ENCODE measurements at regions not wholly inside any gene's neighbourhood (a gene's known extent, or its start where the extent isn't known, plus 50 kb on each side); places are given as distances from the start of the nearest gene placed in this dataset.

DNA sequence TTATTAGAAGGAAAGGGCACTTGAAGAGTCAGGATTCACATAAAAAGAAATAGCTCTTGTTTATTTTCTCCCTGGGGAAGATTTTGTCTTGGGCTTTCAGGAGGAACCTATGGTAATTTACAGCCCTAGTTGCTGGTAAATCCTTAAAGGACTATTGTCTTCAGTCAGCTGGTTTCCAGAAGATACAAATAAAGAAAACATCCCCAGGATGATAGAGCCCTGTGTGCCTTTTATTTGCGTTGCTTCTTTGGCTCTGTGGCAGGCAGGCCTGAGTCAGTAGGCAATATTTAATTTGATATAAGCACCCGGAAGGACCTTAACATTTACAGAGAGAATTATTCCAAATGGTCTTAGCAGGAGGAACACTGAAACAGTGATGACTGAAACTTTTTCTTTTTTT is 131.0 kb upstream of the SLC34A2 start:
- H3K4me3 ChIP-seq (ENCODE audit: low read depth, low read length) = no peak overlapping the region
- DNase-seq (ENCODE audit: low read depth) = no peak
- TF ChIP-seq, protein P1, sequence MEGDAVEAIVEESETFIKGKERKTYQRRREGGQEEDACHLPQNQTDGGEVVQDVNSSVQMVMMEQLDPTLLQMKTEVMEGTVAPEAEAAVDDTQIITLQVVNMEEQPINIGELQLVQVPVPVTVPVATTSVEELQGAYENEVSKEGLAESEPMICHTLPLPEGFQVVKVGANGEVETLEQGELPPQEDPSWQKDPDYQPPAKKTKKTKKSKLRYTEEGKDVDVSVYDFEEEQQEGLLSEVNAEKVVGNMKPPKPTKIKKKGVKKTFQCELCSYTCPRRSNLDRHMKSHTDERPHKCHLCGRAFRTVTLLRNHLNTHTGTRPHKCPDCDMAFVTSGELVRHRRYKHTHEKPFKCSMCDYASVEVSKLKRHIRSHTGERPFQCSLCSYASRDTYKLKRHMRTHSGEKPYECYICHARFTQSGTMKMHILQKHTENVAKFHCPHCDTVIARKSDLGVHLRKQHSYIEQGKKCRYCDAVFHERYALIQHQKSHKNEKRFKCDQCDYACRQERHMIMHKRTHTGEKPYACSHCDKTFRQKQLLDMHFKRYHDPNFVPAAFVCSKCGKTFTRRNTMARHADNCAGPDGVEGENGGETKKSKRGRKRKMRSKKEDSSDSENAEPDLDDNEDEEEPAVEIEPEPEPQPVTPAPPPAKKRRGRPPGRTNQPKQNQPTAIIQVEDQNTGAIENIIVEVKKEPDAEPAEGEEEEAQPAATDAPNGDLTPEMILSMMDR (conservative IDR thresholded peaks at IDR 0.05; ENCODE audit: low read depth, low read length) = no peak

DNA sequence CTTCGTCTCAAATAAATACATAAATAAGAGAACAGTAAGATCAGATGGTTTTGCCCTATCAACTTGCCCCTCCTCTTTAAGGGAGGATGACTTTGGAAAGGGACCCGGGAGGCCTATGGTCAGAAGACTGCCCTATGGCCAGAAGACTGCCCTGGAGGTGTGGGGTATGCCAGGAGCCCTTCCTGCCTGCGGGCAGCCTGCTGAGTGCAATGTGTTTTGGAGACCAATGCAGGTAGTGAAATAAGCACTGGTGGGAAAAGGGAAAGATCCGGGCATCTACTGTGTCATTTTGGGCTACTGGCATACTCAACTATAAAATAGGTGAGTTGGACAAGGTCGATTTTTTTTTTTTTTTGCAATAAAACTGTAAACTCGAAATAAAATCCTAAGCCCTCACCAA is 129.8 kb upstream of the SLC34A2 start:
- no peak for DNase-seq (ENCODE audit: low read depth)
- TF ChIP-seq, protein P1 (conservative IDR thresholded peaks at IDR 0.05; ENCODE audit: low read depth, low read length) = no peak
- H3K4me3 ChIP-seq (ENCODE audit: low read depth, low read length) = no peak overlapping the region

DNA sequence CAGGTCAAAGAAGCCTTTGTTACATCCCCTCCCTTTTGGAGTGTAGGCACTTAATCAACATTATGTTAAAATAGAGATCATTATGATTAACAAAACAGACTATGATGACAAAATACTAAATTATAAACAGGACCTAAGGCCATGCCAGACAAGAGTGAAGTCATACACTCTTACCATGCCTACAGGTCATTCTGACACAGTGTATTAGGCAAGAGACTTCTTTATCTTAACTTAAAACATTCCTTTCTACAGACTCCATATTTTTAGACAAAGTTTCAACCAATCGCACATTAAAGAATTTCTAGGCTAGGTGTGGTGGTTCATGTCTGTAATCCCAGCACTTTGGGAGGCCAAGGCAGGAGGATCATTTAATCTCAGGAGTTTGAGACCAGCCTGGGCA is 128.6 kb upstream of the SLC34A2 start:
- TF ChIP-seq, protein P1 (conservative IDR thresholded peaks at IDR 0.05; ENCODE audit: low read depth, low read length) = no peak
- no peak for DNase-seq (ENCODE audit: low read depth)
- H3K4me3 ChIP-seq (ENCODE audit: low read depth, low read length) = no peak overlapping the region

DNA sequence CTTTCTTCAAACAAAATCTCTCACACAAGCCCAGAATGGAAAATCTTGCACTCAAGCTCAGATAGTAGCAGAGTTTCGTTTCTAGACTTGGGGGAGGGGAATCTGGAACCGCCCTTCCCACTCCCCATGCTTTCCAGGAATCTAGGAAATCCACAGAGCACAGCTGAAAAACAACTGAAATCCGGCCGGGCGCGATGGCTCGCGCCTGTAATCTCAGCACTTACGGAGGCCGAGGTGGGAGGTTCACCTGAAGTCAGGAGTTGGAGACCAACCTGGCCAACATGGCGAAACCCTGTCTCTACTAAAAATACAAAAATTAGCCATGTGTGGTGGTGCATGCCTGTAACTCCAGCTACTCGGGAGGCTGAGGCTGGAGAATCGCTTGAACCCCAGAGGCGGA is 127.3 kb upstream of the SLC34A2 start:
- DNase-seq (ENCODE audit: low read depth) = no peak
- TF ChIP-seq, protein P1 (conservative IDR thresholded peaks at IDR 0.05; ENCODE audit: low read depth, low read length) = no peak

DNA sequence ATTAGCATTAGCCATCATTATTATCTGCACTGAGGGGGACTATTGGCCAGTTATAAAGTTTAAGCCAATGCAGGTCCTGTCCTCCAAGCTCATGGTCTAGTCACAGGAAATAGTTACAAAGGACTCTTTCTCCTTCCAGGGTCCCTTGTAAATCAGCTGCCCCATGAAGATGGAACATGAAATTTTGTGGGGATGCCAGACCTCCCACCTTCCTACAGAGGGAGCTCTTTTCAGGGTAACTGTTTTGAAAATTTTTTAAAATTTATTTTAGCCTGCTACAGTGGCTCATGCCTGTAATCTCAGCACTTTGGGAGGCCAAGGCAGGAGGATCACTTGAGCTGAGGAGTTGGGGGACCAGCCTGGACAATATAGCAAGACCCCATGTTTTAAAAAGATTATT is 124.4 kb upstream of the SLC34A2 start:
- no peak overlapping the region for H3K4me3 ChIP-seq (ENCODE audit: low read depth, low read length)
- no peak for DNase-seq (ENCODE audit: low read depth)
- TF ChIP-seq, protein P1 (conservative IDR thresholded peaks at IDR 0.05; ENCODE audit: low read depth, low read length) = peak; percentile 69

More for the DNA sequence above, 127.3 kb upstream of the SLC34A2 start:
- H3K4me3 ChIP-seq (ENCODE audit: low read depth, low read length) = no peak overlapping the region

DNA sequence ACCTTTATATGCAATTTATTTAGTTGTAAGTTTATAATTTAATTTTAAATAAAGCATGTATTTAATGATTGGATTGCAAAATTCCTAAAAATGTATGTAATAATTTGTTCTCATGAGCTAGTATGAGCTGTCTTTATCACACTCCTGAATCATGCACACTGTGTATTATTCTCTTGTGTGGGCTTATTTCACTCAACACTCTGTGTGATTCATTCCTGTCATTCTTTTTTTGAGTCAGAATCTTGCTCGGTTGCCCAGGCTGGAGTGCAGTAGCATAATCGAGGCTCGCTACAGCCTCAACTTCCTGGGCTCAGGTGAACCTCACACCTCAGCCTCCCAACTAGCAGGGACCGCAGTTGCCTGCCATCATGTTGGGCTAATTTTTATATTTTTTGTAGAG is 123.1 kb upstream of the SLC34A2 start:
- TF ChIP-seq, protein P1 (conservative IDR thresholded peaks at IDR 0.05; ENCODE audit: low read depth, low read length) = no peak
- no peak overlapping the region for H3K4me3 ChIP-seq (ENCODE audit: low read depth, low read length)
- DNase-seq (ENCODE audit: low read depth) = no peak

DNA sequence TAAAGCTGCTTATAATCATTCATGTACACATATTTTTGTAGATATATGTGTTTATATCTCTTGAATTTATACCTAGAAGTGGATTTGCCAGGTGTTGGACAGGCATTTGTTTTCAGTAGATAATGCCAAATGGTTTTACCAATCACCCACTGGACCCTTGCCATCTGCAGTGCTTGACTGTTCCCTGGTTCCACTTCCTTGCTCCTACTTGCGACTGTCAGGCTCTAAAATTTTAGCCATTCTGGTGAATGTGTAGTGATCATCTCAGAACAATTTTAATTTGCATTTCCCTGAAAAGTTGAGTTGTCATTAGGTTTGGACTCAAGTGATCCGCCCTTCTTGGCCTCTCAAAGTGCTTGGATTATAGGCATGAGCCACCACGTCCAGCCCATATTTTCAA is 122.4 kb upstream of the SLC34A2 start:
- DNase-seq (ENCODE audit: low read depth) = no peak
- no peak overlapping the region for H3K4me3 ChIP-seq (ENCODE audit: low read depth, low read length)
- TF ChIP-seq, protein P1 (conservative IDR thresholded peaks at IDR 0.05; ENCODE audit: low read depth, low read length) = no peak
